Right atrium auricular region (tissue), 2 donors: ENCODE measurements at regions not wholly inside any gene's neighbourhood (a gene's known extent, or its start where the extent isn't known, plus 50 kb on each side); places are given as distances from the start of the nearest gene placed in this dataset.

Experiments used
- DNase-seq: peaks from one replicate; pipeline ENCODE4 v3.0.0-alpha.2; 2019; ENCODE audit warnings: low spot score
- H3K27ac ChIP-seq, 2 donors: fragments of 200-600 bp; sonication (generic); 1 replicate in 1 of 2; 2 replicates in 1 of 2; pipeline ENCODE4 v1.5.1; 2016 to 2019
- H3K27me3 ChIP-seq, 2 donors: fragments of 200-600 bp; sonication (generic); one replicate each; pipeline versions ENCODE4 v1.5.1 to v1.6.0; 2017 to 2019
- H3K36me3 ChIP-seq: fragments of 200-600 bp; sonication (generic); one replicate; pipeline ENCODE4 v1.5.1; 2016
- H3K4me1 ChIP-seq, 2 donors: fragments of 200-600 bp; sonication (generic); one replicate each; pipeline versions ENCODE4 v1.5.1 to v1.6.0; 2017 to 2019
- H3K4me3 ChIP-seq, 2 donors: fragments of 200-600 bp; sonication (generic); 1 replicate in 1 of 2; 2 replicates in 1 of 2; pipeline ENCODE4 v1.5.1; 2017 to 2019; ENCODE audit warnings: mild to moderate bottlenecking in 1 of 2, moderate library complexity in 1 of 2
- H3K9me3 ChIP-seq, 2 donors: fragments of 200-600 bp; sonication (generic); one replicate each; pipeline ENCODE4 v1.5.1; 2019
- TF ChIP-seq, protein P1 (sequence below), 2 donors: fragments of 200-600 bp; sonication (generic); IDR thresholded peaks; one replicate each; pipeline ENCODE4 v1.5.1; 2019; ENCODE audit warnings: antibody characterized with exemption in 2 of 2

DNA sequence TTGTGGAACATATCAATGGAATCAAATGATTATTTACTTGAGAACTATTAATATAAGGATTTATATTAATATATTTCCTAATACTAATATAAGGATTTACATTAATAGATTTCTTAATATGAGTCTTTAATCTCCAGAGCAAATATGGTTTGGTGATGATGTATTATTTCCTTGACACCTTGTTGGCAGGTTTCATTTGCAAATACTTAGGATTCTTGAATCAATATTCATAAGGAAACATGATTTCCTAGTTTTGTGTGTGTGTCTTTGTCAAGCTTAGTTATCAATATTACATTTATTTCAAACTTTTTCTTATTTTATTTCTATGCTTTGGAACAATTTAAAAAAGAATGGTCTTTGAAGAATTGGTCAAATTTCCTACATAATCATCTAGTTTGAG, 138.5 kb downstream of the RAB38 start:
- Histone ChIP-seq H3K4me3 (no peak overlapping the region), H3K4me1 (no peaks in the 10 kb centered on the region), H3K27ac (no peak overlapping the region), H3K36me3 (no peaks in the 10 kb centered on the region), H3K27me3 (no peaks in the 10 kb centered on the region), H3K9me3 (no peaks in the 10 kb centered on the region)
- no peak for DNase-seq
- TF ChIP-seq, protein P1, sequence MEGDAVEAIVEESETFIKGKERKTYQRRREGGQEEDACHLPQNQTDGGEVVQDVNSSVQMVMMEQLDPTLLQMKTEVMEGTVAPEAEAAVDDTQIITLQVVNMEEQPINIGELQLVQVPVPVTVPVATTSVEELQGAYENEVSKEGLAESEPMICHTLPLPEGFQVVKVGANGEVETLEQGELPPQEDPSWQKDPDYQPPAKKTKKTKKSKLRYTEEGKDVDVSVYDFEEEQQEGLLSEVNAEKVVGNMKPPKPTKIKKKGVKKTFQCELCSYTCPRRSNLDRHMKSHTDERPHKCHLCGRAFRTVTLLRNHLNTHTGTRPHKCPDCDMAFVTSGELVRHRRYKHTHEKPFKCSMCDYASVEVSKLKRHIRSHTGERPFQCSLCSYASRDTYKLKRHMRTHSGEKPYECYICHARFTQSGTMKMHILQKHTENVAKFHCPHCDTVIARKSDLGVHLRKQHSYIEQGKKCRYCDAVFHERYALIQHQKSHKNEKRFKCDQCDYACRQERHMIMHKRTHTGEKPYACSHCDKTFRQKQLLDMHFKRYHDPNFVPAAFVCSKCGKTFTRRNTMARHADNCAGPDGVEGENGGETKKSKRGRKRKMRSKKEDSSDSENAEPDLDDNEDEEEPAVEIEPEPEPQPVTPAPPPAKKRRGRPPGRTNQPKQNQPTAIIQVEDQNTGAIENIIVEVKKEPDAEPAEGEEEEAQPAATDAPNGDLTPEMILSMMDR (IDR thresholded peaks at IDR 0.05): no peak

DNA sequence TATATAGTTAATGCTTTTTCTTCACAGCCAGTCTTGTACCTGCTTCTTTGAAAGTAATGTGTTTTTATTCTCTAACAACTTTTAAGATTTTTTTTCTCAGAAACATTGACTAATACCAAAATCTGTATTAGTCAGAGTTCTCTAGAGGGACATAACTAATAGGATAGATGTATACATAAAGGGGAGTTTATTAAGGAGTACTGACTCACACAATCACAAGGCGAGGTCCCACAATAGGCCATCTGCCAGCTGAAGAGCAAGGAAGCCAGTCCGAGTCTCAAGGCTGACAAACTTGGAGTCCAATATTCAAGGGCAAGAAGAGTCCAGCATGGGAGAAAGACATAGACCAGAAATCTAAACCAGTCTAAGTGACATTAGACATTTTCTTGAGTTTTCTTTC, 140.0 kb downstream of the RAB38 start:
- Histone ChIP-seq H3K4me1 (no peaks in the 10 kb centered on the region), H3K9me3 (no peaks in the 10 kb centered on the region), H3K27ac (no peak overlapping the region), H3K36me3 (no peaks in the 10 kb centered on the region), H3K27me3 (no peaks in the 10 kb centered on the region), H3K4me3 (no peak overlapping the region)
- TF ChIP-seq, protein P1 (IDR thresholded peaks at IDR 0.05): no peak
- DNase-seq: no peak

GRCh38 chr11:88017666-88018065, 157.6 kb downstream of the RAB38 start:
- H3K4me1 ChIP-seq: no peaks in the 10 kb centered on the region
- no peak overlapping the region for H3K27ac ChIP-seq
- H3K4me3 ChIP-seq: no peak overlapping the region
- TF ChIP-seq, protein P1 (IDR thresholded peaks at IDR 0.05): no peak
- H3K36me3 ChIP-seq: no peaks in the 10 kb centered on the region
- no peaks in the 10 kb centered on the region for H3K27me3 ChIP-seq
- H3K9me3 ChIP-seq: no peaks in the 10 kb centered on the region
- DNase-seq: no peak

DNA sequence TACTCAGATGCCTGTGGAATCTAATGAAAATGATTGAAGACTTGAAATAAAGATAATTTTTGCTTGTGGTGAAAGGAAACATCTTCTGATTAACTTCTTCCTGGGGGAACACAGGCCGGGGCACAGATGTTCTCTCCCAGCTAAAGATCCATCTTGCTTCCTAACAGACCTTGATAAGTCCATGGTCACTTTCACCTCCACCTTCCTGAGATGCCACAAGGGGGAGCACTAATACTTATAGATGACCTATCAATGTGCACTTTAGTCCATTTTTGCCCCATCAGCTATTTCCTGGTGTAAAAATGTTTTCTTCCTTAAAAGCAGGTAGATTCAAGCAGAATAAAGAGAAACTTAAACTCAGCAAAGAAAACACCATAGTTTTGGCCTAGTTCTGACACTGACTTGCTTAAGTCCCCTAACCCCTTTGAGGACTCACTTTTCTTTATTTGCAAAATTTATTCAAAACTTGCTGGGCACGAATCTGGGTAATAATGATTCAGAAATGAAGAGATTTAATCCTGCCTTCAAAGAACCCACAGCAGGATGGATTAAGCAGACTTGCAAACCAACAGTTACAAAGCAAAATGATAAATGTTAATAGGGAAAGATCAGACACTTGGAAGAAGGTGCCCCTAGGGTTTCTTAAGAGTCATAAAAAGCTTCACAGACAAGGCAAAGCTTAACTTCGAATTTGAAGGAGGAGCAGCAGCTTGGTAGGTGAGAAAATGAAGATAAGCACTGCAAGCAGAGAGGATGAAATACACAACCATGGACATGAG, 158.7 kb downstream of the RAB38 start:
- DNase-seq: peak; percentile 81
- no peaks in the 10 kb centered on the region for H3K27me3 ChIP-seq
- H3K27ac ChIP-seq: no peak overlapping the region
- no peaks in the 10 kb centered on the region for H3K9me3 ChIP-seq
- H3K4me3 ChIP-seq: no peak overlapping the region
- H3K36me3 ChIP-seq: no peaks in the 10 kb centered on the region
- TF ChIP-seq, protein P1 (IDR thresholded peaks at IDR 0.05): peak; percentile 52 to 76
- no peaks in the 10 kb centered on the region for H3K4me1 ChIP-seq

DNA sequence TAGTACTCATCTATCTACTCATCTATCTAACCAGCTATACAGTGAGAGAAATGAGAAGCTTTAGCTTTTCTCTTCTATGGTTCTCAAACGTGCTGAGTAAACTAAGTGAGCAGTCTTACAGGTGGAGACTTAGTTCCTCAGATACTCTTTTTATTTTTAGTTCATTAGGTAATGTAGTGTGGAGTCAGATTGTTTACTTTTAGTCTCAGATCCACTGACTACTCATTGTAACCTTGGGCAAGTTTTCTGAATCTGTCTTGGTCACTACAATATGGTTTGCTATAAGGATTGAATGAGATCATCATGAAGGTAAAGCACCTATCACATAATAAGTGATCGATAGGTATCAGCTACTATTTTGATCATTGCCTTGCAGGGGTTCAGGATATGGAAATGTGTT, 160.1 kb downstream of the RAB38 start:
- Histone ChIP-seq H3K4me3 (no peak overlapping the region), H3K4me1 (no peaks in the 10 kb centered on the region), H3K9me3 (no peaks in the 10 kb centered on the region), H3K36me3 (no peaks in the 10 kb centered on the region), H3K27ac (no peak overlapping the region), H3K27me3 (no peaks in the 10 kb centered on the region)
- TF ChIP-seq, protein P1 (IDR thresholded peaks at IDR 0.05): no peak
- DNase-seq: no peak
